ENCODE measurements at regions not wholly inside any gene's neighbourhood (a gene's known extent, or its start where the extent isn't known, plus 50 kb on each side); places are given as distances from the start of the nearest gene placed in this dataset.

GRCh38 chr13:50390503-50391248 lies 375.4 kb downstream of the KCNRG start:
- TF ChIP-seq CTCF (IDR thresholded peaks at IDR 0.05) (no peak), EZH2 (IDR thresholded peaks at IDR 0.05; ENCODE audit: borderline replicate concordance, insufficient read depth, low read depth, low read length, poor library complexity, severe bottlenecking) (no peak)
